ENCODE measurements at regions not wholly inside any gene's neighbourhood (a gene's known extent, or its start where the extent isn't known, plus 50 kb on each side); places are given as distances from the start of the nearest gene placed in this dataset.

GRCh38 chr7:114358911-114359310 is 55.7 kb upstream of the FOXP2 start:
- TF ChIP-seq CTCF (IDR thresholded peaks at IDR 0.05) (no peak), POLR2A (IDR thresholded peaks at IDR 0.05) (no peak)
